Fibroblast of the aortic adventitia (primary cell): ENCODE measurements at regions not wholly inside any gene's neighbourhood (a gene's known extent, or its start where the extent isn't known, plus 50 kb on each side); places are given as distances from the start of the nearest gene placed in this dataset.

Experiments used
- DNase-seq: peaks from one replicate; pipeline ENCODE4 v3.0.0-alpha.2; 2010; ENCODE audit warnings: low read depth
- H3K4me3 ChIP-seq: 2 replicates; pipeline ENCODE4 v1.5.1; 2011; ENCODE audit warnings: low read depth, mild to moderate bottlenecking, control low read depth, low read length, moderate library complexity
- CTCF ChIP-seq: IDR thresholded peaks from 2 replicates; pipeline ENCODE4 v1.5.1; 2011; ENCODE audit warnings: mild to moderate bottlenecking, low read length, control low read depth, inconsistent platforms; ENCODE audit not compliant: insufficient read depth

GRCh38 chr13:109875746-109876145 is 89.4 kb upstream of the IRS2 start:
- no peak for DNase-seq
- TF ChIP-seq CTCF, result no peak

GRCh38 chr13:109874484-109875454 is 88.4 kb upstream of the IRS2 start:
- no peak overlapping the region for H3K4me3 ChIP-seq
- peak; percentile 66 for DNase-seq
- no peak for TF ChIP-seq CTCF

More at GRCh38 chr13:109875746-109876145, 89.4 kb upstream of the IRS2 start:
- no peak overlapping the region for H3K4me3 ChIP-seq

GRCh38 chr13:109873351-109874123 is 87.2 kb upstream of the IRS2 start:
- no peak for TF ChIP-seq CTCF
- no peak overlapping the region for H3K4me3 ChIP-seq
- DNase-seq, result no peak

GRCh38 chr13:109872864-109873263 is 86.5 kb upstream of the IRS2 start:
- no peak for TF ChIP-seq CTCF
- H3K4me3 ChIP-seq, result no peak overlapping the region
- DNase-seq, result no peak

- no peak for DNase-seq
- no peak for TF ChIP-seq CTCF
- no peak overlapping the region for H3K4me3 ChIP-seq
Observed at GRCh38 chr13:109870696-109871370, 84.5 kb upstream of the IRS2 start.

- DNase-seq, result no peak
- H3K4me3 ChIP-seq, result peak overlapping the region; percentile 64
- no peak for TF ChIP-seq CTCF
Observed at GRCh38 chr13:109870274-109870673, 83.9 kb upstream of the IRS2 start.
